HG03460 (cell line): ENCODE measurements at regions not wholly inside any gene's neighbourhood (a gene's known extent, or its start where the extent isn't known, plus 50 kb on each side); places are given as distances from the start of the nearest gene placed in this dataset.
"Not testable (repeated sequence)": the region's sequence is repeated elsewhere in the genome, so short reads cannot be mapped to it uniquely, and the experiment has no call there.

Source experiments
- ATAC-seq: cut with Tn5 transposase; IDR thresholded peaks from one replicate; pipeline ENCODE4 v1.9.1; 2021; ENCODE audit not compliant: unreplicated experiment

DNA sequence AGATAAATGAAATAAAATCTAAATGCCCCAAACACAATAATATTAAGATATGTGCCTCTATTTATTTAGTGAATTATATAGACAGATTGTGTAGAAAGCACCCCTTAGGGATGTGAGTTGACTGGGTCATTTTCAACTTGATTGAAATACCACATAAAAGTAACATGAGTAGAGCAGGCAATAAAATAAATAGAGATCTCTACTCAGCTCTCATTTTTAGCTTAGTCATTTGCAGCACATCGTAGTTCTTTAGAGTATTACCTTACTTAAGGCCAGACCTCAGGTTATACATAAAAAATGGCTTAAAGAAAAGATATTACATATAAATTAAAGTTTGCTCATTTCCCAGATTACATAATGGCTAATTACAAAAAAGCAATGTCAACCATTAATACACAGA is 1525.6 kb upstream of the PRR20A start:
- ATAC-seq = no peak

DNA sequence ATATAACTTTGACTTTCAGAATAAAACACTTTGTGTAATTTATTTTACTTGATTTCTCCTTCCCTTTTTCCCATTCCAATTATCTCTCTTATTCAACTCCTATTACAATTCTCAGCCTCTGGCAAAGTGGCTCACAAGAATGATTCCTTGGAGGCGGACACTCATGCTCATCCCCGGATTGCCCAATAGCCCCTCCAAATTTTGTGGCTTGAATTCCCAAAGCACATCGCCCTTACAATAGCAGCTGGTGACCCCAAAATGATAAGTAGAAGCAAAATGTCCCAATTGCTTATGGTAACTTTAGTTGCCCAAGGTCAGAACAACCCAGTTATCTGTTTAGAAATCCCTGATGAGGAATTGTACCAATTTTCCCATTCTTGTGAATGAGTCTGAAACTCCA is 1523.5 kb upstream of the PRR20A start:
- ATAC-seq = no peak

- no peak for ATAC-seq
These were observed 1513.5 kb upstream of the PRR20A start for GRCh38 chr13:55627221-55627620.

DNA sequence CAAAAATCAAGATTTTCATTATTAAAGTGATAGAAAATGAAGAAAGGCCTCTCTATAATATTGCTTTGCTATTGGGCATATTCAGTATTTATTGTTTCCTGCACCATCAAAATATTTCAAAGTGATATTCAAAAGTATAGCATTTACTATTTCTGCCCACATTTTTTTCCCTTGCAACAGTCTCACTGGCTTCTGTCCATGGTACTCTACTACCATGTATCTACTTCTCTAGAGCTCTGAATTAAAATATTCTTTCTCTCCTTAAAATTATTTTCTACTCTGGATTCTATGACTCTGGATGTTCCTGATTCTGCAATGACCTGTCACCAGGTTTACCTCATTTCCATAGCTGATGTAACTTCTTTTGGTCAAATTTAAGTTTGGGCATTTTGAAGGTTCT is 1508.3 kb upstream of the PRR20A start:
- no peak for ATAC-seq

DNA sequence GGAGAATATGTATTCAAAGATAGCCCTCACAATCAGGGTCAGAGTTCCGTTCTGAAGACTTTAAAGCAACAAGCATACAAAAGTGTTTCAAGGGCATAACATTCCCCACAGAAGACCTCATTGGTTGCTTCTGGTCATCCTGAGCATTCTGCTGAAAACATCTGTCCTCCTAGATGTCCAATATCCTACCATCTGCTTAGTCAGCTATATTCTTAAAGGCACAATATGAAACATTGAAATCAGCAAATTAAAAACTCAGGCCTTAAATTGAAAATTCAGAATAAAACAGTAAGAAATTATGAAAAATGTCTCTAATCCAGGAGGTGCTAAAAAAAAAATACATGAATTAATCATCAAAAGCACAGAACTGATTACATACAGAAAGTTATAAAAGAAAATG is 1491.2 kb upstream of the PRR20A start:
- no peak for ATAC-seq

GRCh38 chr13:55652657-55653056 is 1488.1 kb upstream of the PRR20A start:
- ATAC-seq = no peak

GRCh38 chr13:55653497-55653896 is 1487.2 kb upstream of the PRR20A start:
- ATAC-seq = no peak

GRCh38 chr13:55654243-55654642 is 1486.5 kb upstream of the PRR20A start:
- ATAC-seq = no peak

DNA sequence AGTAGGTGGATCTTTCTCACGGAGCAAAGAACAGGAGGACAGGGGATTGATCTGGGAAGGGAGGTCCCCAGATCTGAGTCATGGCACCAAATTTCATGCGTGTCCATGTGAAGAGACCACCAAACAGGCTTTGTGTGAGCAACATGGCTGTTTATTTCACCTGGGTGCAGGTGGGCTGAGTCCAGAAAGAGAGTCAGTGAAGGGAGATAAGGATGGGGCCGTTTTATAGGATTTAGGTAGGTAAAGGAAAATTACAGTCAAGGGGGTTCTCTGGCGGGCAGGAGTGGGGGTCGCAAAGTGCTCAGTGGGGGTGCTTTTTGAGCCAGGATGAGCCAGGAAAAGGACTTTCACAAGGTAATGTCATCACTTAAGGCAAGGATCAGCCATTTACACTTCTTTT is 1480.5 kb upstream of the PRR20A start:
- ATAC-seq = not testable (repeated sequence)

GRCh38 chr13:55660851-55661250 is 1479.9 kb upstream of the PRR20A start:
- ATAC-seq = no peak

- ATAC-seq = no peak
These were observed 1479.2 kb upstream of the PRR20A start for GRCh38 chr13:55661505-55661904.

DNA sequence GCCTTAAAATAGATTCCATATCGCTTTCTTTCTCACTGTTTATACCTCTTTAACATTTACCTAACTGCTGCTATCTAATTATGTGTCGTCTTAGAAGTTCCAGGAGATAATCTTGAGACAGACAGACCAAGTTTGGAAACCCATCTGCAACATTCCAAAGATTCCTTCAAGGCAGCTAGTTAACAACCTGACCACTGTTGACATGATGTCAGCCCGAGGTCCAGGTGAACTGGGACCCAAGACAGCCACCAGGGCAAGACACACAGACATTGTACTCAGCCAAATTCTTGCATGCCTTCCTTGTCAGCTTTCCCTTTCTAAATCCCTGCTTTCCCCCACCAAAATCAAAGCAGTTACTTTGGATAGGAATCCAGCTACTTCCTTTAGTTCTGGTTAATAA is 1476.5 kb upstream of the PRR20A start:
- no peak for ATAC-seq

DNA sequence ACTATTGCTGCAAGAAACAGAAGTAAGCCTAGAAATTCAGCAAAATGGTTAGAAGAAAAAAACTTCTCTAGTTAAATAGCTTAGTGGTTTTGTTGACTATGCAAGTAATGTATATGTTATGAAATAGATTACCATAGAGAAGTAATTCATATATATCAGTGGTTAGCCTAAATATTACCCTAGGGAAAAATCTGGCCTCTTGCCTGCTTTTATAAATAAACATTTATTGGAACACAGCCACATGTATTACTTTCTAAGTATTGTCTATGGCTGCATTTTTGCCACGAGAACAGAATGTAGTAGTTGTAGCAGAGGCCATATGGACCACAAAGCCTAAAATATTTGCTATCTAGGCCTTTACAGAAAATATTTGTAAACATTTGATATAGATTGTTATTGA is 1471.7 kb upstream of the PRR20A start:
- ATAC-seq = no peak

GRCh38 chr13:55673910-55674309 is 1466.8 kb upstream of the PRR20A start:
- ATAC-seq = no peak

DNA sequence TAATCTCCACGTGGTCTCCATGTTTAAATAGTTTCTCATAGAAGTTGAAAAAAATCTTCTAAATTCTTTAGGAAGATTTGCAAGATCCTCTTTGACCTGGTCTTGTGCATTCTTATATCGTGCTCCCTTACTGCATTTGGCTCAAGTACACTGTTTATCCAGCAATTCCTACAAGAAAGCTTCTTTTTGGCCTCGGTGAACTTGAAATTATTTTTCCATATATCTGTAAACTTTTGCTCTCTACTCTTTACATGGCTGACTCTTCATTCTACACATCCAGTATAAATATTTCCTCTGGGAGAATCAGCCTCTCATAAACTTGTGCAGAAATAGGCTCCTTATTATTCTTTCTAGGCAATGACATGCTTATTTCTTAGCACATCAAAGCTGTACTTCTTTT is 1457.9 kb upstream of the PRR20A start:
- ATAC-seq = no peak

GRCh38 chr13:55705526-55705925 is 1435.2 kb upstream of the PRR20A start:
- ATAC-seq = no peak

- no peak for ATAC-seq
These were observed 1434.7 kb upstream of the PRR20A start for GRCh38 chr13:55705971-55706370.

GRCh38 chr13:55714120-55714519 is 1426.6 kb upstream of the PRR20A start:
- ATAC-seq = no peak

DNA sequence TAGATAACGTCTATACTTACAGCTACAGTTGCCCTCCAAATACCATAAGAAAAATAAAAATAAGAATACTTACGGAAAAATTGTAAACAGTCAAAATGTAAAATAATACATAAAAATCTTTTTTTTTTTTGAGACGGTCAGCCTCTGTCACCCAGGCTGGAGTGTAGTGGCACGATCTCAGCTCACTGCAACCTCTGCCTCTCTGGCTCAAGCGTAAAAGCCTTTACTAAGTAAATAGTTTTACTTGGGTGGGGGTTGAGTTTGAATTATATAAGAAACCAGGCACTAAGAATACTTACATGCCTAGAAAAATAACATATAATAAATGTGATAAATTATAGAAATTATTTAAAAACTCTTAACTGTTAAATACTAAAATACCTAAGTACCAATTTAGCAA is 1413.0 kb upstream of the PRR20A start:
- no peak for ATAC-seq

DNA sequence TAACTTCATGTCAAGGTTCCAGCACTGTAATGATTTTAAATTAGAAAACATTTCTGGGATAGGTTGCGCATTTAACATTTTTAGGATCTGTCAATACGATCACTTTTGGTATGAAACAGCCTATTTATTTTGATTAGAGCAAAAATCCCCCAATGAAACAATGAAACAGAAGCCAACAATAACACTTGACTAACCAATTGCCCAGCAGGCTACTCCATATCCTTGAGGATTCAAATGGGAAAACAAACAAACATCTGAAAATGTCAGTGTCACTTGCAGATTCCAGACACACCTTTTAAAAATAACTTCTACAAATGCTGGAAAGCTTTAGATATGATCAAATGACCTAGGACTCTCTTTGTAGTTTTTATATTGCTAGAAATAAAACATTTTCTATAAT is 1412.5 kb upstream of the PRR20A start:
- no peak for ATAC-seq

- no peak for ATAC-seq
These were observed 1394.9 kb upstream of the PRR20A start for GRCh38 chr13:55745828-55746227.

- ATAC-seq = no peak
These were observed 1378.7 kb upstream of the PRR20A start for GRCh38 chr13:55761986-55762385.

GRCh38 chr13:55777612-55778011 is 1363.1 kb upstream of the PRR20A start:
- no peak for ATAC-seq

DNA sequence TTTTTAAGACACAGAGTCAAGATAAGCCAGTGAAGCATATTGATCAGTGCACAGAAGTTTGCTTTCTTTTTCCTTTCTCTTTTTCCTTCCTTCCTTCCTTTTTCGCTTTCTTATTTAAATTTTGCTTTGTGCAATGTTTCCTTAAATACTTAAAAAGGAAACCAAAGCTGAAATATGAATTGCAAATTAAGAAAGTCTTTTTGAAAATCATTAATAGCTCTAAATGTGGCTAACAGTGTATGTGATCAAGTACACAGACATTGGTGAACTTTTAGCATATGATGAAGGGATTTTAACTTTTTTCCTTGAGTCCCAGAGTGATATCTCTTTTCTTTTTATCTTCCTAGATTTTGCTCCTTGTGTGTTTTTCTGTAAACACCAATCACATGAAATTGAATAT is 1356.9 kb upstream of the PRR20A start:
- ATAC-seq = no peak
